Colonic mucosa (tissue), 4 donors: ENCODE measurements at regions not wholly inside any gene's neighbourhood (a gene's known extent, or its start where the extent isn't known, plus 50 kb on each side); places are given as distances from the start of the nearest gene placed in this dataset.
"Not testable (repeated sequence)": the region's sequence is repeated elsewhere in the genome, so short reads cannot be mapped to it uniquely, and the experiment has no call there.

ENCODE experiments used
- DNase-seq: peaks from one replicate; pipeline ENCODE4 v3.0.0-alpha.2; 2020
- H3K27ac ChIP-seq: fragments of 200-600 bp; one replicate; pipeline ENCODE4 v1.8.0; 2021
- H3K27me3 ChIP-seq: fragments of 200-600 bp; one replicate; pipeline ENCODE4 v1.8.0; 2021
- H3K36me3 ChIP-seq: fragments of 200-600 bp; one replicate; pipeline ENCODE4 v1.8.0; 2021
- H3K4me1 ChIP-seq: fragments of 200-600 bp; one replicate; pipeline ENCODE4 v1.8.0; 2021; ENCODE audit warnings: mild to moderate bottlenecking
- H3K4me3 ChIP-seq: fragments of 200-600 bp; one replicate; pipeline ENCODE4 v1.8.0; 2021
- H3K9ac ChIP-seq, 2 donors: one replicate each; pipeline ENCODE4 v1.7.0; 2013; ENCODE audit warnings: control low read depth in 2 of 2, low read depth in 2 of 2, low read length in 2 of 2
- H3K9me3 ChIP-seq: fragments of 200-600 bp; one replicate; pipeline ENCODE4 v1.8.0; 2021
- CTCF ChIP-seq: fragments of 200-600 bp; IDR thresholded peaks from one replicate; pipeline ENCODE4 v1.8.0; 2022; ENCODE audit warnings: antibody characterized with exemption, mild to moderate bottlenecking
- intact Hi-C: fragments of 100-400 bp; cut with DNase I; formaldehyde crosslinking; loops from one replicate; pipeline ENCODE4 v1.14.1; 2022
- donor health status: healthy.
- donor health status: DM: no; HTN: no; CAD: no.
- donor health status: DM: no; HTN: no; CAD: no.

DNA sequence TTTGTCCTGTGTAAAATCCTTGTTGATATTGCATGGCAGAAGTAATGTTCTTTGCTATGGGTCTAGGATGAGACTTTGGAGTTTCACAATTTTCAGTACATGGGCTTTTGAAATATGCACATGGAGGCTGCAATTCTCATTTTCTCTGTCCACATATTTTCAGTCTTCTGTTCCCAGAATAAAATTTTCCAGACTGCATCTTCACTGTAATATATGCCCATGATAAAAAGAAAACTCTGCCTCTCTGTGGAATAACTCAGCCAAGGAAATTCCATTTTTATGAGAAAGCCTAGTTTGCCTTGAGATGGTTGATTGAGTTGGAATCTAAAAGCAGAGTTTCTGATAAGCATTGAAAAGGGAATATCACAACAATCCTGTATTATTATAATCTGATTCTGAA lies 601.4 kb upstream of the AADAT start:
- H3K27me3 ChIP-seq: no peaks in the 10 kb centered on the region
- no peaks in the 10 kb centered on the region for H3K4me1 ChIP-seq
- no peak for DNase-seq
- H3K36me3 ChIP-seq: no peaks in the 10 kb centered on the region
- H3K9ac ChIP-seq: no peak overlapping the region
- no peak for TF ChIP-seq CTCF
- H3K4me3 ChIP-seq: no peak overlapping the region
- intact Hi-C loops: no loop called here
- H3K27ac ChIP-seq: no peak overlapping the region
- no peaks in the 10 kb centered on the region for H3K9me3 ChIP-seq

DNA sequence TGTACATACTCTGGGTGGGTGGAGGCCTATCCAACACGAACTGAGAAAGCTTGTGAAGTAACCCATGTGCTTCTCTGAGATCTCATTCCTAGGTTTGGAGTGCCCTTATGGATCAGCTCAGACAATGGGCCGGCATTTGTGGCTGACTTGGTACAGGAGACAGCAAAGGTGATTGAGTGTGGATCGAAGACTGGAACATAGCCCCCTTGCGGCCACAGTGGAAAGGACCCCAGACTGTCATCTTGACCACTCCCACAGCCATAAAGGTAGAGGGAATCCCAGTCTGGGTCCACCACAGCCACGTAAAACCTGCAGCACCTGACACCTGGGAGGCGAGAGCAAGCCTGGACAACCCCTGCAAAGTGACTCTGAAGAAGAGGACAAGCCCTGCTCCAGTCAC lies 598.0 kb upstream of the AADAT start:
- Histone ChIP-seq H3K9me3 (no peaks in the 10 kb centered on the region), H3K4me3 (no peak overlapping the region), H3K4me1 (no peaks in the 10 kb centered on the region), H3K9ac (no peak overlapping the region), H3K27ac (no peak overlapping the region), H3K27me3 (no peaks in the 10 kb centered on the region), H3K36me3 (no peaks in the 10 kb centered on the region)
- intact Hi-C loops: no loop called here
- TF ChIP-seq CTCF: no peak
- no peak for DNase-seq

- intact Hi-C loops, H3K9me3 ChIP-seq, H3K4me1 ChIP-seq, H3K4me3 ChIP-seq, H3K27me3 ChIP-seq, H3K9ac ChIP-seq, H3K36me3 ChIP-seq, H3K27ac ChIP-seq, DNase-seq: not testable (repeated sequence)
Observed at GRCh38 chr4:170685701-170686100, 595.9 kb upstream of the AADAT start.

GRCh38 chr4:170682558-170683294 lies 593.0 kb upstream of the AADAT start:
- no peak for DNase-seq
- H3K4me1 ChIP-seq: no peaks in the 10 kb centered on the region
- no peak overlapping the region for H3K4me3 ChIP-seq
- TF ChIP-seq CTCF: no peak
- no peaks in the 10 kb centered on the region for H3K27me3 ChIP-seq
- no peaks in the 10 kb centered on the region for H3K36me3 ChIP-seq
- no peaks in the 10 kb centered on the region for H3K9me3 ChIP-seq
- intact Hi-C loops: no loop called here
- H3K9ac ChIP-seq: no peak overlapping the region
- H3K27ac ChIP-seq: no peak overlapping the region

DNA sequence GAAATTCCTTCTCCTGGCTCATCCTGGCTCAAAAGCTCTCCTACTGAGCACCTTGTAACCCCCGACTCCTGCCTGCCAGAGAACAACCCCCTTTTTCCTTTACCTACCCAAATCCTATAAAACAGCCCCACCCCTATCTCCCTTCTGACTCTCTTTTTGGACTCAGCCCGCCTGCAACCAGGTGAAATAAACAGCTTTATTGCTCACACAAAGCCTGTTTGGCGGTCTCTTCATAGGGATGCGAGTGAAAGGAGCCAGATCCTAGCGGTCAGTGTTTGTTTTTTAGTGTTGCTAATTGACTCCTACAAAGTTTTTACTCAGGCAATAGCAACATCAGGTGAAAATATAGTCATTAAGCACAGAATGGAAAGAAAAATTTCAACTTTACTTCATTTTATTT lies 592.3 kb upstream of the AADAT start:
- H3K27me3 ChIP-seq, intact Hi-C loops, H3K4me1 ChIP-seq, DNase-seq, H3K4me3 ChIP-seq, H3K36me3 ChIP-seq, H3K9me3 ChIP-seq, H3K9ac ChIP-seq, H3K27ac ChIP-seq: not testable (repeated sequence)

GRCh38 chr4:170675568-170676262 lies 586.0 kb upstream of the AADAT start:
- H3K4me1 ChIP-seq: no peaks in the 10 kb centered on the region
- no peak for TF ChIP-seq CTCF

More at GRCh38 chr4:170675568-170676262, 586.0 kb upstream of the AADAT start:
- intact Hi-C loops: no loop called here
- Histone ChIP-seq H3K27ac (no peak overlapping the region), H3K9me3 (no peaks in the 10 kb centered on the region), H3K36me3 (no peaks in the 10 kb centered on the region), H3K27me3 (no peaks in the 10 kb centered on the region), H3K9ac (no peak overlapping the region), H3K4me3 (no peak overlapping the region)
- no peak for DNase-seq
